ENCODE measurements at regions not wholly inside any gene's neighbourhood (a gene's known extent, or its start where the extent isn't known, plus 50 kb on each side); places are given as distances from the start of the nearest gene placed in this dataset.
"Not testable (repeated sequence)": the region's sequence is repeated elsewhere in the genome, so short reads cannot be mapped to it uniquely, and the experiment has no call there.

DNA sequence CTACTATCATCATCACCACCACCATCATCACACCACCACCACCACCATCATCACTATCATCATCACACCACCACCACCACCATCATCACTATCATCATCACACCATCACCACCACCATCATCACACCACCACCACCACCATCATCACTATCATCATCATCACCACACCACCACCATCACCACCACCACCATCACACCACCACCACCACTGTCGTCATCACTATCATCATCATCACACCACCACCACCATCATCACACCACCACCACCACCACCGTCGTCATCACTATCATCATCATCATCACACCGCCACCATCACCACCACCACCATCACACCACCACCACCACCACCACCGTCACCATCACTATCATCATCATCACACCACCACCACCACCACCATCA, 100.1 kb downstream of the BUB3 start:
- intact Hi-C loops (cut with micrococcal nuclease); H3K4me3 Mint-ChIP-seq; H3K36me3 Mint-ChIP-seq (ENCODE audit: low read depth); H3K27me3 Mint-ChIP-seq; H3K27ac Mint-ChIP-seq; H3K4me1 Mint-ChIP-seq (ENCODE audit: low read depth); H3K9me3 Mint-ChIP-seq: not testable (repeated sequence)

DNA sequence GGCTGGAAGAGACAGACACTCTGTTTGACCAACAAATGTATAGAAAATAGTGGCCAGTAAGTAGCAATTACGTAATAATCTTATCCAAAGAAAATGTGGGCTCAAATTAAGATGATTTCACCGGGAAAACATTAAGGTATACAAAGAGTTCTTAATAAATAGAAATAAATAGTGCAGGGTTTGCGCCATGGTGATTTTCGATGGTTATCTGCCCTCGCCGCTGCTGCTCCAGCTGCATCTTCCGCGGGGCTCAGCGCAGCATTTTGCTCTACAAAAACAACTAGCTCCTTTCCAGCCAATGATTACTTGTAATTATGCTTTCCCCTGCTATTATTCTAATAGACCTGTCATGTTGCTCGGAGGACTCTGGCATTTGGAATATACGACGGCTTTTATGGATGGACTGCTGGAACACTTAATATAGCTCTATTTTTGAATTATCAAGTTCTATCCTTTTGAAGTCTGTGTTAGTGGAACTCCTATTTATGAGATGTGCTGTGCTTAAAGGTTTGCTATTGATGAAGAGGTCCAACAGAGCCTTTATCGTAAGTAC, 103.8 kb downstream of the BUB3 start:
- Mint-ChIP-seq H3K27me3 (no peaks in the 10 kb centered on the region), H3K4me3 (no peak overlapping the region), H3K27ac (no peak overlapping the region), H3K9me3 (no peaks in the 10 kb centered on the region), H3K4me1 (ENCODE audit: low read depth) (no peaks in the 10 kb centered on the region), H3K36me3 (ENCODE audit: low read depth) (no peaks in the 10 kb centered on the region)
- intact Hi-C loops (cut with micrococcal nuclease), result no loop called here

DNA sequence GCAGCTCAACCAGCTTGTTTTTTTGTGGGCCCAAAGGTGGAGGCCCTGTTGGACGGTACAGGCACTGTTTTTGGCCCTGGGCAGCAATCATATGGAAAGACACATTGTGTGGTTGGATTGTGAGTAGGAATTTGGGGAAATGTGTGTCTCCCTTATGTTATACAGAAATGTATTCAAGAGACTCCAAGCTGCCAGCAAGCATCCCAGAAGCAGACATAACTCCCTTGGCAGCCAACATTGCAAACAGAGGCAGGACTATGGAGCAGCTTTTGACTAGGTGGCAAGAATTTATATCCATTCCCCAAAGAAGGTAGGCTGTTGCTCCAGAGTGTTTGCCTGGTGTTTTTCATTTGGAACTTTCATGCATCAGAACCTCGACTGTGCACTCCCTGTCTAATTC, 104.9 kb downstream of the BUB3 start:
- Mint-ChIP-seq H3K36me3 (ENCODE audit: low read depth) (no peaks in the 10 kb centered on the region), H3K27me3 (no peaks in the 10 kb centered on the region), H3K4me3 (no peak overlapping the region), H3K4me1 (ENCODE audit: low read depth) (no peaks in the 10 kb centered on the region), H3K9me3 (no peaks in the 10 kb centered on the region), H3K27ac (no peak overlapping the region)
- intact Hi-C loops (cut with micrococcal nuclease), result no loop called here

DNA sequence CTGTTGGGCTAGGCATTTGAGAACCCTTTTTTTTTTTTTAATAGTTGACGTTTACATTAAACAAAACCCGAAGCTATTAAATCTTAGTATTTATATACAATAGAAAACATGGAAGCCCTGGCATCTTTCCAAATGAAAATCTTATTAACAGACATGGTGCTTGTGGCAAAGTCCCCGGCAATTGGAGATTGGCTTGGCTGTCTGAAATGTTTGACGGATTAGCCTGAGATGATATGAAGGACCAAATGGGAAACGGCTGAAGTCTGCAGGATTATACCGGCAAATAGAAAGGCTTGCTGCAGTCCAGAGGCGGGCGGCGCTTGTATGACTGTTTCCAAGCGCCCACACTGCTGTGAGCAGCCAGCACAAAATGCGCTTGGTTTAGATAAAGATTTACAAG, 105.6 kb downstream of the BUB3 start:
- Mint-ChIP-seq H3K36me3 (ENCODE audit: low read depth) (no peaks in the 10 kb centered on the region), H3K4me1 (ENCODE audit: low read depth) (no peaks in the 10 kb centered on the region), H3K27ac (no peak overlapping the region), H3K9me3 (no peaks in the 10 kb centered on the region), H3K4me3 (no peak overlapping the region), H3K27me3 (no peaks in the 10 kb centered on the region)
- intact Hi-C loops (cut with micrococcal nuclease), result no loop called here

DNA sequence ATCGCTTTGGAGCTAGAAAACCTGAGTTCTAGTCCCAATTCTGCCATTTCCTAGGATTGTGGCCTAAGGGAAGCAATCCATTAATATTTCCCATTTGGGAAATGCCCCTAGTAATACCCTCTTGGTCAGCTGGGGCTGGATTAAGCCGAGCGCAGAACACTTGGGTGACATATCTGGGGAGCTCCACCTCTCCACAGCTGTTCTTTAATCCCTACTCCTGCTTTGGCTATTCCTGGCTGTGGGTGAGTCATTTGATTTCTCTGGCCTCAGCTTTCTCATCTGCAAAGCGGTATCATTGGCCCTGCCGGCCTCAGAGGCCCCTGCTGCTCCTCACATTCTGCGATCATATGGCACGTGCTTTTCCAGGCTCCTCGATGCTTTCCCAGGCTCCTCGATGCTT, 108.3 kb downstream of the BUB3 start:
- Mint-ChIP-seq H3K9me3 (no peaks in the 10 kb centered on the region), H3K4me1 (ENCODE audit: low read depth) (no peaks in the 10 kb centered on the region), H3K4me3 (no peak overlapping the region), H3K27ac (no peak overlapping the region), H3K36me3 (ENCODE audit: low read depth) (no peaks in the 10 kb centered on the region), H3K27me3 (no peaks in the 10 kb centered on the region)
- intact Hi-C loops (cut with micrococcal nuclease), result no loop called here

DNA sequence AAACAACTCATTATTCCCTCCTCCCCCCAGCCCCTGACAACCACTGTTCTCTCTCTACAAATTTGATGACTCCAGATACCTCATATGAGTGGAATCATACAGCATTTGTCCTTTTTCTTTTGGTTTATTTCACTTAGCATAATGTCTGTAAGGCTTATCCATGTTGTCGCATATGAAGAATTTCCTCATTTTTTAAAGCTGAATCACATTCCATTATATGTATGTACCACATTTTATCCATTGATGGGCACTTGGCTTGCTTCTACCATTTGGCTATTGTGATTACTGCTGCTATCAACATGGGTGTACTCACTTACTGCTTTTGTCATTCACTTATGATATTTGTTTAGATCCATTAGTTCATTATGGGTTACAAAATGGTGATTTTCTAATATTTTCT, 112.8 kb downstream of the BUB3 start:
- H3K4me1 Mint-ChIP-seq (ENCODE audit: low read depth), result no peaks in the 10 kb centered on the region
- no peaks in the 10 kb centered on the region for H3K9me3 Mint-ChIP-seq
- peaks cover 3% of the 10 kb centered on the region for H3K27me3 Mint-ChIP-seq
- H3K4me3 Mint-ChIP-seq, result no peak overlapping the region
- no peaks in the 10 kb centered on the region for H3K36me3 Mint-ChIP-seq (ENCODE audit: low read depth)
- no peak overlapping the region for H3K27ac Mint-ChIP-seq
- intact Hi-C loops (cut with micrococcal nuclease), result no loop called here

DNA sequence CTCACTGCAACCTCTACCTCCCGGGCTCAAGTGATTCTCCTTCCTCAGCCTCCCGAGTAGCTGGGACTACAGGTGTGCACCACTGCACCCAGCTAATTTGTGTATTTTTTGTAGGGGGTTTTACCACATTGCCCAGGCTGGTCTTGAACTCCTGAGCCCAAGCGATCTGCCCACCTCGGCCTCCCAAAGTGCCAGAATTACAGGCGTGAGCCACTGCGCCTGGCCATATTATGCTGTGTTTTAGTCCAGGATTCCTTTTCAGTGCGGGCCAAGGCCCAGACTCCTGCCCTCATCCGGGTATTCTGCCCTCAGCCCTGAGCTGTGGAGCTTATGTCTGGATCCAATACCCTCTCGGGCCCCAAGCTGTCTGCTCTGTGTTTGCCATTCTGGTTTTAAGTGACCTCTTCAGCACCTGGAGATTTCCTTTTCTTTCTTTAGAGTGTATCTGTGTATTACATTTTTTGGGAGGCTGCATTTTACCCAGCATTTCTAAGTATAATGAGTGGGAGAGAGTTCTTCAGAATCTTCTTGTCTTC, 114.9 kb downstream of the BUB3 start:
- H3K4me3 Mint-ChIP-seq, result no peak overlapping the region
- H3K27ac Mint-ChIP-seq, result no peak overlapping the region
- H3K27me3 Mint-ChIP-seq, result peaks cover 7% of the 10 kb centered on the region
- no peaks in the 10 kb centered on the region for H3K36me3 Mint-ChIP-seq (ENCODE audit: low read depth)
- H3K9me3 Mint-ChIP-seq, result no peaks in the 10 kb centered on the region
- no peaks in the 10 kb centered on the region for H3K4me1 Mint-ChIP-seq (ENCODE audit: low read depth)
- intact Hi-C loops (cut with micrococcal nuclease), result no loop called here

DNA sequence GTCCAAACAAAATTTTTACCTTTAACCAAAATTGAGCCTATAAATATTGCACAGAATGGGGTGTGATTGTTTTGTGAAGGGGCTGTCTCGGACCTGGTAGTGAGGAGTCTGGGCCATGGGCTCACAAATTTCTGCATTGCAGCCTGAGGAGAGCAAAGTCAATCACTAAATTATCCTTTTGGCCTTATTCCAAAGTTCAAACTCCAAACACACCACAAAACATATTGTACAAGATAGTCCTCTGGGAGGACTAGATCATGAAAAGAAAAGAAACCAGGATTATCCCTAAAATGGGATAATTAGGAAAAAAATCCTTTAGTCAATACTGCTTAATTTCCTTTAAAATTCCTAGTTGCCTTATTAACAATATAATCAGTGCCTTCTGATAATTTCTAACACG, 115.5 kb downstream of the BUB3 start:
- Mint-ChIP-seq H3K4me3 (no peak overlapping the region), H3K27me3 (peaks cover 12% of the 10 kb centered on the region), H3K27ac (no peak overlapping the region), H3K36me3 (ENCODE audit: low read depth) (no peaks in the 10 kb centered on the region), H3K9me3 (no peaks in the 10 kb centered on the region), H3K4me1 (ENCODE audit: low read depth) (no peaks in the 10 kb centered on the region)
- intact Hi-C loops (cut with micrococcal nuclease), result no loop called here

DNA sequence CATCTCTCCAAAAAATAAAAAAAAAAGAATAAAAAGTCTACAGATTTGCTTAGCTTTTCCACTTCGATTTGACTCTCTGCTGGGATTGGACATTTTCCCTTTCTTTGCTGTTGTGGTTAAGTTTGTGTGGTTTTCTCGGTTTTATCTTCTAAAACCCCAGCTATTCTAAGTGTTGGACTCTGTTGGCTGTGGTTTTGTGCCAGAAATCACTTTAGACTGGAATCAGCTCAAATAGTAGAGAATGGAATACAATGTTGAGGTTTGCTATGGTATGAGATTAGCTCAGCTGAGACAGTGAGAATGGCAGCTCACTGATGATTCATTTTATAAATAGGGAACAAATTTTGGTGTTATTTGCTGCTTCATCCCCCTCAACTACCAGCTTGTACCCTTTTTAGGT, 116.0 kb downstream of the BUB3 start:
- H3K27me3 Mint-ChIP-seq, result peaks cover 16% of the 10 kb centered on the region
- no peaks in the 10 kb centered on the region for H3K9me3 Mint-ChIP-seq
- no peak overlapping the region for H3K4me3 Mint-ChIP-seq
- no peaks in the 10 kb centered on the region for H3K4me1 Mint-ChIP-seq (ENCODE audit: low read depth)
- intact Hi-C loops (cut with micrococcal nuclease), result no loop called here
- H3K36me3 Mint-ChIP-seq (ENCODE audit: low read depth), result no peaks in the 10 kb centered on the region
- no peak overlapping the region for H3K27ac Mint-ChIP-seq

DNA sequence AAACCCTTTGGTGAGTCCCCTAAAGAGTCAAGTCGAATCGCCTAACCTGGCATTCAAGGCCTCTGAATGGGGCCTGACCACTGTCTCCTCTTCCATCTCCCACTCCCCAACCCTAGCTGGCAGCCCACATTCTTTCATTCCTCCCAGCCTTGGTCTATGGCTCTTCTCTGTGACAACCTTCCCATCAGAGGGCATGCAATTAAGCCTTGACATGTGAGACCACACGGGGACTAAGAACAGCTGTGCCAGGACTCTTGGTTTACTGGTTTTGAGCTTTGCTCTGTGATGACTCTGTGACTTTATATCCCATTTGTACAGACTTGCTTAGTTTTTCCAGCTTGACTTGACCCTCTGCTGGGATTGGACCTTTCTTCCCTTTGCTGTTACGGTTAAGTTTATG, 116.6 kb downstream of the BUB3 start:
- Mint-ChIP-seq H3K9me3 (peaks cover under 1% of the 10 kb centered on the region), H3K4me3 (no peak overlapping the region), H3K27me3 (peaks cover 22% of the 10 kb centered on the region), H3K27ac (no peak overlapping the region), H3K4me1 (ENCODE audit: low read depth) (no peaks in the 10 kb centered on the region), H3K36me3 (ENCODE audit: low read depth) (no peaks in the 10 kb centered on the region)
- intact Hi-C loops (cut with micrococcal nuclease), result no loop called here

DNA sequence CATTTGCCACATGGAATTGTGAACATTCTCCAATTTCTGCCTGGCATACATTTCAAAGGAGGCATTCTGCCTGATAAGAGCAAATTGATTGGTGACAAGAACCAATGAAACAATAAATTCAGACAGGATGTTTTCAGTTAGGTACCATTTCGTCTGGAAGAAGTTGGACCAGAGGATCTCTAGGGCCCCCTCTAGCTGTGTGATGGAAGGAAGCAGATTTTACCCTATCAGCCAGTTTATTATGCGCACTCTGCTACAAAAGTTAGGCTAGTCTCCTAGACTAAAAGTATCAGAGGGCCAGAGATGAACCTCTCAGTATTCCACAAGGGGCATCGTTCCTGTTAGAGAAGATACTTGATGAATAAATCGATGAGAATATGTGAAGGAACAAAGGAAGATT, 118.0 kb downstream of the BUB3 start:
- H3K9me3 Mint-ChIP-seq, result peaks cover 9% of the 10 kb centered on the region
- intact Hi-C loops (cut with micrococcal nuclease), result no loop called here
- H3K27ac Mint-ChIP-seq, result no peak overlapping the region
- H3K4me1 Mint-ChIP-seq (ENCODE audit: low read depth), result no peaks in the 10 kb centered on the region
- H3K4me3 Mint-ChIP-seq, result no peak overlapping the region
- H3K36me3 Mint-ChIP-seq (ENCODE audit: low read depth), result no peaks in the 10 kb centered on the region
- H3K27me3 Mint-ChIP-seq, result peaks cover 30% of the 10 kb centered on the region

DNA sequence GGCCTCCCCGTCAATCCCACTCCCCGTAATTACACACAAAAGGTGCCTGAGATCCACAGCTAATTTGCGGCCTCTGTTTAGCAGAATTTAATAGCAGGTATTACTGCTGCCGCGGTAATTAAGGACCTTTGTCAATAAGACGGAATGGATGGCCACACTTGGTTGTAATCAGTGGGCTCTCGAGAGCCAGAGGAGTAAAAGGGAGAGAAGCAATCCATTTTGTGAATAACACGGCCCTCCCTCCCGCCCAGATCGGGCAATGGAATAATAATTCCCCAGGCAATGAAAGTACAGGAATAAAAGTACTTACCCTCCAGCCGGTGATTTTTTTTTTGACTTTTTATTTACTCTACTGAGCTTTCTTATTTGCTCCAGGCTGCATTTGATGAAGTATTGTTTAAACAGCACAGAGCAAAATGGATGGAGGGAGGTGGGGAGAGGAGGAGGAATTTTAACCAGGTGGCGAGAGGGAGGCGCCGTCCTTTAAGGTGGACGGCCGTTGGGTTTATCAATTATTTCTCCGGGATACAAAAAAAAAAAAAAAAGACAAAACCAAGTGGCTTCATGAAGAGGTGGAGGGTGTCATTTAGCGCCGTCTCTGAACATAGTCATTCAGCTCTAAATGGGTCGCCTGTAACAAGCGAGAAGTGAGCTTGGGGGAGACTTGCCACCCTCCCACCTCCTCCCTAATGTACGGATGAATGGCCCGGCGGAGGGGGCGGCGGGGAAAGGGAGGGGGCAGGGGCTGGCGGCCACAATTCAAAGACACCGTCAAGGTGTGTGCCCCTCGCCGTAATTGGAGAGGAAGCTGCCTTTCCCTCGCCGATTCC, 120.3 kb downstream of the BUB3 start:
- intact Hi-C loops (cut with micrococcal nuclease), result no loop called here

DNA sequence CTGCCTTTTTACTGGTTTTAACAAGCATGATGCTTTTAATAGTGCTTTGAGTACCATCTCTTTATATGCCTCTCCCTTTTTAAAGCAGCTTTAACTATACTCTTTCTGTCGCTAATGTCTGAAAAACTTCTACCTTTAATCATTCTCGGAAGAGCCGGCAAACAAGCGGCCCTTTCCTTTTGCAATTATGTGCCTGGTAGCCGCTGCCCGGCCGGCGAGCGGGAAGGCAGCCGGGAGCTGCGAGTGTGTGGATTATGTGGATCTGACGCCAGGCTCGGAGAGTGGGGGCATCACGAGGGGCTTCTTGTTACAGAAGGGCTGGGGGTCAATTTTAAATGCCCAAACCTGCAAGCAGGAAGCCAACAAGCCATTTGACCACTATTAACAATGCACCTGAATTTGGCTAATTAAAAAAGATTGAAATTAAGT, 120.9 kb downstream of the BUB3 start:
- Mint-ChIP-seq H3K27ac (no peak overlapping the region), H3K4me3 (no peak overlapping the region)
- intact Hi-C loops (cut with micrococcal nuclease), result no loop called here

More for the DNA sequence above, 120.3 kb downstream of the BUB3 start:
- no peaks in the 10 kb centered on the region for H3K36me3 Mint-ChIP-seq (ENCODE audit: low read depth)
- H3K4me3 Mint-ChIP-seq, result no peak overlapping the region
- no peak overlapping the region for H3K27ac Mint-ChIP-seq
- H3K9me3 Mint-ChIP-seq, result peaks cover 9% of the 10 kb centered on the region
- H3K4me1 Mint-ChIP-seq (ENCODE audit: low read depth), result no peaks in the 10 kb centered on the region
- peaks cover 33% of the 10 kb centered on the region for H3K27me3 Mint-ChIP-seq

DNA sequence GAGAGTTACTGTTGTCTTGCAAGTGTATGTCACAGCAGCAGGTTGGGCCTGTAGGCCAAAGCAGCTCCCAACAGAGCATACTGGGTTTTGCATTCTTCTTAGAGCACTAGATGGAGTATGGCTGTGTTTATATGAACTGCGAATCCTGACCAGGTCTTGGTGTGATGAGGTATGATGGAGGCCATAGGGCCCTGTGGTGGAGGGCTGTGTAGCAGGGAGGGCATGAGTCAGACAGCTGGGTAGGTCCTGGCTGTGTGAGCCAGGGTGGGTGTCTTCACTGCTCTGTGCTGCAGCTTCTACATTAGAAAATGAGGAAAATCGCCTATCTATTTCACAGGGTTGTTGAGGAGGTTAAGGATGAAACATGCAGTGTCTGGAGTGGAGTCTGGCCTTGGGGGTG, 124.2 kb downstream of the BUB3 start:
- intact Hi-C loops (cut with micrococcal nuclease), result no loop called here
- H3K36me3 Mint-ChIP-seq (ENCODE audit: low read depth), result no peaks in the 10 kb centered on the region
- H3K27me3 Mint-ChIP-seq, result peaks cover 27% of the 10 kb centered on the region
- no peak overlapping the region for H3K27ac Mint-ChIP-seq
- H3K4me1 Mint-ChIP-seq (ENCODE audit: low read depth), result no peaks in the 10 kb centered on the region
- H3K9me3 Mint-ChIP-seq, result peaks cover 9% of the 10 kb centered on the region
- no peak overlapping the region for H3K4me3 Mint-ChIP-seq

More for the DNA sequence above, 120.9 kb downstream of the BUB3 start:
- Mint-ChIP-seq H3K36me3 (ENCODE audit: low read depth) (no peaks in the 10 kb centered on the region), H3K9me3 (peaks cover 9% of the 10 kb centered on the region), H3K4me1 (ENCODE audit: low read depth) (no peaks in the 10 kb centered on the region), H3K27me3 (peaks cover 33% of the 10 kb centered on the region)

DNA sequence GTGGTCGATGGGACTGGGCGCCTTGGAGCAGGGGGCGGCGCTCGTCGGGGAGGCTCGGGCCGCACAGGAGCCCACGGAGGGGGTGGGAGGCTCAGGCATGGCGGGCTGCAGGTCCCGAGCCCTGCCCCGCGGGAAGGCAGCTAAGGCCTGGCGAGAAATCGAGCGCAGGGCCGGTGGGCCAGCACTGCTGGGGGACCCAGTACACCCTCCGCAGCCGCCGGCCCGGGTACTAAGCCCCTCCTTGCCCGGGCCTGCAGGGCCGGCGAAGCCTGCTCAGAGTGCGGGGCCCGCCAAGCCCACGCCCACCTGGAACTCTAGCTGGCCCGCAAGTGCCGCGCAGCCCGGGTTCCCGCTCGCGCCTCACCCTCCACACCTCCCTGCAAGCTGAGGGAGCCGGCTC, 129.2 kb downstream of the BUB3 start:
- intact Hi-C loops (cut with micrococcal nuclease); H3K27ac Mint-ChIP-seq: not testable (repeated sequence)

More for the DNA sequence above, 129.2 kb downstream of the BUB3 start:
- H3K4me1 Mint-ChIP-seq (ENCODE audit: low read depth); H3K36me3 Mint-ChIP-seq (ENCODE audit: low read depth); H3K27me3 Mint-ChIP-seq; H3K9me3 Mint-ChIP-seq; H3K4me3 Mint-ChIP-seq: not testable (repeated sequence)
